Right lobe of liver (tissue), 6 donors: ENCODE measurements at regions not wholly inside any gene's neighbourhood (a gene's known extent, or its start where the extent isn't known, plus 50 kb on each side); places are given as distances from the start of the nearest gene placed in this dataset.
"Not testable (repeated sequence)": the region's sequence is repeated elsewhere in the genome, so short reads cannot be mapped to it uniquely, and the experiment has no call there.

Source experiments
- ATAC-seq, 4 donors: fragments of 200-7000 bp; cut with Tn5 transposase; one replicate each; pipeline ENCODE4 v1.9.1; 2020; ENCODE audit warnings: mild to moderate bottlenecking in 4 of 4, moderate library complexity in 4 of 4
- DNase-seq, 3 donors: peaks; one replicate each; pipeline ENCODE4 v3.0.0-alpha.2; 2020
- H3K27ac ChIP-seq, 3 donors: fragments of 200-600 bp; one replicate each; pipeline ENCODE4 v1.8.0; 2022
- H3K27me3 ChIP-seq, 2 donors: fragments of 200-600 bp; one replicate each; pipeline ENCODE4 v1.8.0; 2022
- H3K36me3 ChIP-seq, 4 donors: fragments of 200-600 bp; sonication (generic) in 1 of 4; one replicate each; pipeline versions ENCODE4 v1.5.1 to v1.8.0; 2017 to 2022; ENCODE audit warnings: control low read depth in 1 of 4
- H3K4me1 ChIP-seq, 4 donors: fragments of 200-600 bp; sonication (generic) in 1 of 4; one replicate each; pipeline versions ENCODE4 v1.5.1 to v1.8.0; 2017 to 2022; ENCODE audit warnings: control low read depth in 1 of 4
- H3K4me3 ChIP-seq, 3 donors: fragments of 200-600 bp; one replicate each; pipeline ENCODE4 v1.8.0; 2022
- H3K9me3 ChIP-seq, 4 donors: fragments of 200-600 bp; sonication (generic) in 1 of 4; one replicate each; pipeline versions ENCODE4 v1.5.1 to v1.8.0; 2017 to 2022; ENCODE audit warnings: control low read depth in 1 of 4
- WGBS: methylation state at CpG from one replicate; pipeline ENCODE4 v1.1.6; 2018; ENCODE audit warnings: low coverage, low lambda C conversion rate; ENCODE audit not compliant: insufficient coverage; ENCODE audit errors: missing lambda C conversion rate; 5-methylcytosine and 5-hydroxymethylcytosine counted together
- intact Hi-C, 2 donors: fragments of 100-400 bp; cut with DNase I; formaldehyde crosslinking; loops; one replicate each; pipeline versions ENCODE4 v1.11.2 to v1.14.1; 2022
- small RNA-seq, 2 experiments: library from RNA; depleted of rRNA; stranded (forward); fragments of <200 nt; gene quantifications; one replicate each; pipeline ENCODE3, GENCODE V24; 2016
- donor health status: DM: no; HTN: yes; CAD: no.
- donor health status: DM: no; HTN: no; CAD: no.
- donor health status: DM: no; HTN: no; CAD: no.
- donor health status: DM: no; HTN: yes; CAD: no.
- donor health status: DM: no; HTN: yes; CAD: no.

GRCh38 chr10:38437359-38437758 lies 343.2 kb downstream of the ZNF37A start:
- DNase-seq, H3K9me3 ChIP-seq, H3K4me1 ChIP-seq, ATAC-seq, H3K36me3 ChIP-seq, H3K27me3 ChIP-seq, H3K4me3 ChIP-seq, intact Hi-C loops, H3K27ac ChIP-seq: not testable (repeated sequence)
- 100% methylated on average over 2 of the region's 5 CpGs for WGBS

- H3K9me3 ChIP-seq, H3K27me3 ChIP-seq, H3K4me3 ChIP-seq, H3K36me3 ChIP-seq, intact Hi-C loops, ATAC-seq, H3K4me1 ChIP-seq: not testable (repeated sequence)
- peak overlapping the region in 1 of 3 donors; percentile 13 for H3K27ac ChIP-seq
- DNase-seq: peak in 2 of 3 donors; percentile 40 to 45
- 100% methylated on average over 2 of the region's 22 CpGs for WGBS
Measured at GRCh38 chr10:38448614-38449355, 354.6 kb downstream of the ZNF37A start.

- ATAC-seq, H3K4me1 ChIP-seq, DNase-seq, H3K36me3 ChIP-seq, H3K9me3 ChIP-seq, H3K27ac ChIP-seq, H3K27me3 ChIP-seq, intact Hi-C loops, H3K4me3 ChIP-seq: not testable (repeated sequence)
- WGBS: 76% methylated on average over 10 of the region's 21 CpGs
Measured at GRCh38 chr10:38449618-38450017, 355.5 kb downstream of the ZNF37A start.

GRCh38 chr10:38450372-38451057 lies 356.4 kb downstream of the ZNF37A start:
- 84% methylated on average over 6 of the region's 32 CpGs for WGBS
- H3K9me3 ChIP-seq, H3K36me3 ChIP-seq, ATAC-seq, H3K4me3 ChIP-seq, H3K27ac ChIP-seq, H3K4me1 ChIP-seq, H3K27me3 ChIP-seq, intact Hi-C loops: not testable (repeated sequence)
- peak in 1 of 3 donors; percentile 54 for DNase-seq

- DNase-seq, H3K27ac ChIP-seq, H3K27me3 ChIP-seq, H3K9me3 ChIP-seq, H3K4me3 ChIP-seq, H3K36me3 ChIP-seq, H3K4me1 ChIP-seq, intact Hi-C loops, ATAC-seq: not testable (repeated sequence)
- WGBS: 89% methylated on average over 6 of the region's 28 CpGs
Measured at GRCh38 chr10:38451306-38451967, 357.3 kb downstream of the ZNF37A start.

Small RNA genes in the stretch of these regions (small RNA-seq; reads per million reads assigned to genes)
- gene AL117339.3: 0 reads per million in 2 experiments
- 0 reads per million in 2 experiments for gene RNU6-1118P
